ENCODE measurements at regions not wholly inside any gene's neighbourhood (a gene's known extent, or its start where the extent isn't known, plus 50 kb on each side); places are given as distances from the start of the nearest gene placed in this dataset.

DNA sequence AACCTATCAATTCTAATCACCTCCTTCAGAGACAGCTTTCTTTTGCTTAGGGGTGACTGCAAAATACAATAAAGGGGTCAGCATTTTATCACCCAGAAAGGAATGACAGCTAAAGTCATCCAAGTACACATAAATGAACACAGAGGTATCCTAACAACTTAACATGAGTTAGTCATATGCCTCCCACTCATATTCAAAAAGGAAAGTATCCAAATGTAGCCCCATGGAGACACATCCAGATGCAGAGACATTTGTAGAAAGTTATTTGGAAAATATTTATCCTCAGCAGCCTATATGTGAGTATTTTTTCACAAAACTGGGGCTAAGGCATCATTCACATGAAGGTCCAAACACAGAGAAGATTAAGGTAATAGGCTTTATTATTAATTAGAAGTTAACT is 1579.7 kb upstream of the SLC39A10 start:
- Mint-ChIP-seq H3K27ac (ENCODE audit: low read depth, unreplicated experiment) (no peak overlapping the region), H3K27me3 (ENCODE audit: insufficient read depth, unreplicated experiment) (no peaks in the 10 kb centered on the region), H3K9me3 (ENCODE audit: unreplicated experiment) (no peaks in the 10 kb centered on the region), H3K4me3 (ENCODE audit: unreplicated experiment) (no peak overlapping the region), H3K36me3 (ENCODE audit: insufficient read depth, unreplicated experiment) (no peaks in the 10 kb centered on the region), H3K4me1 (ENCODE audit: insufficient read depth, unreplicated experiment) (no peaks in the 10 kb centered on the region)
- TF ChIP-seq, protein P1, sequence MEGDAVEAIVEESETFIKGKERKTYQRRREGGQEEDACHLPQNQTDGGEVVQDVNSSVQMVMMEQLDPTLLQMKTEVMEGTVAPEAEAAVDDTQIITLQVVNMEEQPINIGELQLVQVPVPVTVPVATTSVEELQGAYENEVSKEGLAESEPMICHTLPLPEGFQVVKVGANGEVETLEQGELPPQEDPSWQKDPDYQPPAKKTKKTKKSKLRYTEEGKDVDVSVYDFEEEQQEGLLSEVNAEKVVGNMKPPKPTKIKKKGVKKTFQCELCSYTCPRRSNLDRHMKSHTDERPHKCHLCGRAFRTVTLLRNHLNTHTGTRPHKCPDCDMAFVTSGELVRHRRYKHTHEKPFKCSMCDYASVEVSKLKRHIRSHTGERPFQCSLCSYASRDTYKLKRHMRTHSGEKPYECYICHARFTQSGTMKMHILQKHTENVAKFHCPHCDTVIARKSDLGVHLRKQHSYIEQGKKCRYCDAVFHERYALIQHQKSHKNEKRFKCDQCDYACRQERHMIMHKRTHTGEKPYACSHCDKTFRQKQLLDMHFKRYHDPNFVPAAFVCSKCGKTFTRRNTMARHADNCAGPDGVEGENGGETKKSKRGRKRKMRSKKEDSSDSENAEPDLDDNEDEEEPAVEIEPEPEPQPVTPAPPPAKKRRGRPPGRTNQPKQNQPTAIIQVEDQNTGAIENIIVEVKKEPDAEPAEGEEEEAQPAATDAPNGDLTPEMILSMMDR (IDR thresholded peaks at IDR 0.05; ENCODE audit: unreplicated experiment), result no peak
- BruUV-seq (replicated peaks), result no TSS peak
- no peak for DNase-seq (ENCODE audit: unreplicated experiment)
- ChIA-PET CTCF (no interaction called here), POLR2A (no interaction called here)
- intact Hi-C loops (cut with micrococcal nuclease), result no loop called here

DNA sequence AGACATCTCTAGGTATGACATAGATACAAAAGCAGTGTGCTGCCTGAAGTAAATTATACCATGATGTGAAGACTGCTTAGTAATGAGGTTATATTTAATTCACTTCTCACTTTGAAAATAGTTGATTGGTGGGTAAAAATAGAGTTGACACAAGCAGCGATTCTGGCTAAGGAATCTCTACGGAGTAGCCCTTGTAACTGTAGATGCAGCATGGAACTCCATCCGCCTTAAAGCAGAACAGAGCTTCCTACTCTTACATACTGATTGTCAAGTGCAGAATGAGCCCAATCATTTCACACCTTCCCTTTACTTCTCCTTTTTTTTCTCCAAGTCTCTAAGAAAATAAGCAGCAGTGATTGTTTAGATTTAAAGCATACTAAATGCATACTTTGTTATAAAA is 1594.6 kb upstream of the SLC39A10 start:
- no peaks in the 10 kb centered on the region for H3K9me3 Mint-ChIP-seq (ENCODE audit: unreplicated experiment)
- TF ChIP-seq, protein P1 (IDR thresholded peaks at IDR 0.05; ENCODE audit: unreplicated experiment), result no peak
- H3K4me1 Mint-ChIP-seq (ENCODE audit: insufficient read depth, unreplicated experiment), result no peaks in the 10 kb centered on the region
- H3K36me3 Mint-ChIP-seq (ENCODE audit: insufficient read depth, unreplicated experiment), result no peaks in the 10 kb centered on the region
- POLR2A ChIA-PET, result no interaction called here
- no TSS peak for BruUV-seq (replicated peaks)
- intact Hi-C loops (cut with micrococcal nuclease), result no loop called here
- no peak overlapping the region for H3K4me3 Mint-ChIP-seq (ENCODE audit: unreplicated experiment)
- CTCF ChIA-PET, result no interaction called here
- H3K27me3 Mint-ChIP-seq (ENCODE audit: insufficient read depth, unreplicated experiment), result no peaks in the 10 kb centered on the region
- no peak overlapping the region for H3K27ac Mint-ChIP-seq (ENCODE audit: low read depth, unreplicated experiment)
- DNase-seq (ENCODE audit: unreplicated experiment), result no peak

DNA sequence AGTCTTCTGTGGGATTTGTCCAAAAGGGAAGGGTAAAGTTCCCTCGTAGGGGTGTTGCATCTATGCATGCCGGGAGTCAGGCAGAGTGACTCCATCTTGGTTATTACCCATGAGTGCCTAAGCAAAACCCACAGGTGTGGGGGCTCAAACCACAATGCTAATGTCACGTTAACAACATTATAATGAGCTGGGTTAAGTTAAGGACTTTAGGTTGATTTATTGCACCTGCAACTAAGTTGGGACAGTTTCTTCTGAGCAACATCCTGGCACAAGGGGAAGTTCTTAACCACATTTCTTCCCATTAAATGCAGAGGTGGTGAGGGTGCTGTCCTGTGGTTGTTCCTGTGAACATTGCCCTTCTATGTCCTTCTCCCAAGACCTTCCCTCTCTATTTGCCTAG is 1596.8 kb upstream of the SLC39A10 start:
- BruUV-seq (replicated peaks), result no TSS peak
- CTCF ChIA-PET, result no interaction called here
- POLR2A ChIA-PET, result no interaction called here

DNA sequence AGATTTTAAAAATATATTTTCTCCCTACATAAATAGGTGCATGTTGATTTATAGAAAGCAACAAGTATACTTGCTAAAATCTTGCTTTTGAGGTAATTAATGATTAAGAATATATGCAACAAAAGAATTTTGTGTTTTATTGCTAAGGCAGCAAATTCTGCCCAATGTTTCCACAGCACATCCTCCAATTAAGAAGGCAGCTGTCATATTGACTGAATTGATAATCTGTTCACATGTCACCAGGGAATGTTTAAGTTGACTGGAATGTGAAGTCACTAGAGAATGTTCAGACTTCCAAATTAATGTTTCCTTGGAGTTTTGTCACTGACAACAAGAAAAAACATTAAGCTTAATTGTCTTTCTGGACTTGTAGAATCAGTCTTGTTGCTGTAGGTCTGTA is 1602.7 kb upstream of the SLC39A10 start:
- intact Hi-C loops (cut with micrococcal nuclease), result no loop called here
- no peak overlapping the region for H3K27ac Mint-ChIP-seq (ENCODE audit: low read depth, unreplicated experiment)
- no TSS peak for BruUV-seq (replicated peaks)
- no peaks in the 10 kb centered on the region for H3K27me3 Mint-ChIP-seq (ENCODE audit: insufficient read depth, unreplicated experiment)
- H3K4me3 Mint-ChIP-seq (ENCODE audit: unreplicated experiment), result no peak overlapping the region
- ChIA-PET CTCF (no interaction called here), POLR2A (no interaction called here)
- TF ChIP-seq, protein P1 (IDR thresholded peaks at IDR 0.05; ENCODE audit: unreplicated experiment), result no peak
- no peaks in the 10 kb centered on the region for H3K4me1 Mint-ChIP-seq (ENCODE audit: insufficient read depth, unreplicated experiment)
- H3K9me3 Mint-ChIP-seq (ENCODE audit: unreplicated experiment), result no peaks in the 10 kb centered on the region
- no peak for DNase-seq (ENCODE audit: unreplicated experiment)
- no peaks in the 10 kb centered on the region for H3K36me3 Mint-ChIP-seq (ENCODE audit: insufficient read depth, unreplicated experiment)

More for the DNA sequence above, 1596.8 kb upstream of the SLC39A10 start:
- TF ChIP-seq, protein P1 (IDR thresholded peaks at IDR 0.05; ENCODE audit: unreplicated experiment), result no peak
- no peaks in the 10 kb centered on the region for H3K4me1 Mint-ChIP-seq (ENCODE audit: insufficient read depth, unreplicated experiment)
- intact Hi-C loops (cut with micrococcal nuclease), result no loop called here
- H3K36me3 Mint-ChIP-seq (ENCODE audit: insufficient read depth, unreplicated experiment), result no peaks in the 10 kb centered on the region
- DNase-seq (ENCODE audit: unreplicated experiment), result no peak
- H3K4me3 Mint-ChIP-seq (ENCODE audit: unreplicated experiment), result no peak overlapping the region
- no peaks in the 10 kb centered on the region for H3K27me3 Mint-ChIP-seq (ENCODE audit: insufficient read depth, unreplicated experiment)
- no peak overlapping the region for H3K27ac Mint-ChIP-seq (ENCODE audit: low read depth, unreplicated experiment)
- no peaks in the 10 kb centered on the region for H3K9me3 Mint-ChIP-seq (ENCODE audit: unreplicated experiment)
